H1 (cell line): ENCODE measurements at regions not wholly inside any gene's neighbourhood (a gene's known extent, or its start where the extent isn't known, plus 50 kb on each side); places are given as distances from the start of the nearest gene placed in this dataset.

Experiments
- CTCF ChIA-PET: fragments of 300-600 bp; sonication (Branson Sonifier 250); formaldehyde crosslinking; loops from one replicate; lab custom pipeline; 2021; ENCODE audit not compliant: partially characterized antibody; lab: Charles Lee
- POLR2A ChIA-PET: fragments of 300-600 bp; sonication (Branson Sonifier 250); formaldehyde crosslinking; loops from one replicate; lab custom pipeline; 2021; ENCODE audit warnings: inconsistent platforms; ENCODE audit not compliant: partially characterized antibody; lab: Charles Lee
- DNase-seq, 2 experiments: peaks; one replicate each; pipeline versions ENCODE4 v3.0.0 to v3.0.0-alpha.2; 2010 to 2022; ENCODE audit warnings: low spot score in 2 of 2, low read depth in 1 of 2, mixed read lengths in 1 of 2
- FAIRE-seq: peaks from 2 replicates; lab custom pipeline; 2011; peaks lifted over from hg19 to GRCh38; lab: Jason Lieb, UNC
- H2AFZ ChIP-seq: 2 replicates; pipeline ENCODE4 v1.8.1; 2012; ENCODE audit warnings: low read length, inconsistent platforms
- H2AK5ac ChIP-seq: 2 replicates; pipeline ENCODE4 v1.6.1; 2013; ENCODE audit warnings: low read depth, low read length
- H2BK120ac ChIP-seq: replicated peaks from 2 replicates; pipeline ENCODE3; 2013; ENCODE audit warnings: low read depth, low read length, inconsistent platforms
- H2BK12ac ChIP-seq: 2 replicates; pipeline ENCODE4 v1.6.1; 2013; ENCODE audit warnings: low read depth, low read length
- H2BK15ac ChIP-seq: 2 replicates; pipeline ENCODE4 v1.6.1; 2013; ENCODE audit warnings: low read length
- H2BK20ac ChIP-seq: 2 replicates; pipeline ENCODE4 v1.6.1; 2013; ENCODE audit warnings: low read length
- H2BK5ac ChIP-seq: 2 replicates; pipeline ENCODE4 v1.6.1; 2013; ENCODE audit warnings: low read depth, low read length
- H3K14ac ChIP-seq: 2 replicates; pipeline ENCODE4 v1.6.1; 2013; ENCODE audit warnings: inconsistent platforms; ENCODE audit not compliant: insufficient read length
- H3K18ac ChIP-seq: 2 replicates; pipeline ENCODE4 v1.6.1; 2013; ENCODE audit warnings: low read length; ENCODE audit errors: extremely low read depth
- H3K23ac ChIP-seq: 2 replicates; pipeline ENCODE4 v1.6.1; 2013; ENCODE audit warnings: inconsistent platforms; ENCODE audit not compliant: insufficient read length
- H3K23me2 ChIP-seq: 2 replicates; pipeline ENCODE4 v1.6.1; 2013; ENCODE audit warnings: low read depth, low read length
- H3K27ac ChIP-seq: 2 replicates; pipeline ENCODE4 v1.6.1; 2011; ENCODE audit warnings: low read depth, low read length, inconsistent platforms
- H3K27me3 ChIP-seq, 4 experiments: replicated peaks in 1 of 4; 1 replicate in 1 of 4; 2 replicates in 3 of 4; pipeline versions ENCODE4 v1.6.1 to v1.8.1; 2011 to 2013; ENCODE audit warnings: low read length in 3 of 4, mild to moderate bottlenecking in 3 of 4, inconsistent platforms in 2 of 4, mixed read lengths in 2 of 4, moderate library complexity in 1 of 4; ENCODE audit not compliant: control insufficient read depth in 3 of 4, insufficient read depth in 3 of 4; ENCODE audit errors: extremely low read depth in 1 of 4
- H3K36me3 ChIP-seq, 4 experiments: 2 replicates each; pipeline versions ENCODE4 v1.6.1 to v1.8.1; 2011 to 2013; ENCODE audit warnings: mild to moderate bottlenecking in 4 of 4, low read length in 3 of 4, moderate library complexity in 2 of 4, control low read depth in 1 of 4, inconsistent platforms in 1 of 4; ENCODE audit not compliant: insufficient read depth in 4 of 4, control insufficient read depth in 2 of 4
- H3K4ac ChIP-seq: replicated peaks from 2 replicates; pipeline ENCODE3; 2013; ENCODE audit warnings: low read length, low read depth, mixed read lengths, inconsistent platforms; ENCODE audit not compliant: insufficient read length
- H3K4me1 ChIP-seq, 4 experiments: replicated peaks in 1 of 4; 1 replicate in 1 of 4; 2 replicates in 3 of 4; pipeline versions ENCODE4 v1.6.1 to v1.8.1; 2011 to 2013; ENCODE audit warnings: low read length in 3 of 4, inconsistent platforms in 2 of 4, mixed read lengths in 1 of 4; ENCODE audit not compliant: insufficient read depth in 4 of 4, control insufficient read depth in 3 of 4
- H3K4me2 ChIP-seq, 2 experiments: 2 replicates each; pipeline versions ENCODE4 v1.6.1 to v1.8.1; 2011 to 2013; ENCODE audit warnings: low read depth in 2 of 2, low read length in 2 of 2, control low read depth in 1 of 2, inconsistent platforms in 1 of 2, mild to moderate bottlenecking in 1 of 2; ENCODE audit not compliant: insufficient read depth in 1 of 2
- H3K4me3 ChIP-seq, 4 experiments: fragments of 200-600, 300-600 bp in 1 of 4; sonication (generic), shearing (Covaris generic), sonication (Bioruptor Twin) in 1 of 4; 2 replicates each; pipeline versions ENCODE4 v1.5.1 to v1.8.1; 2011 to 2016; ENCODE audit warnings: low read length in 4 of 4, low read depth in 3 of 4, control low read depth in 2 of 4, inconsistent platforms in 2 of 4, mild to moderate bottlenecking in 2 of 4, mixed read lengths in 1 of 4, moderate library complexity in 1 of 4; ENCODE audit not compliant: insufficient read depth in 2 of 4; ENCODE audit errors: extremely low read depth in 1 of 4
- H3K56ac ChIP-seq: replicated peaks from 2 replicates; pipeline ENCODE3; 2013; ENCODE audit warnings: low read depth, mild to moderate bottlenecking, mixed read lengths, low read length, inconsistent platforms; ENCODE audit not compliant: insufficient read length
- H3K79me1 ChIP-seq: 2 replicates; pipeline ENCODE4 v1.6.1; 2013; ENCODE audit warnings: low read depth, low read length, control low read depth
- H3K79me2 ChIP-seq, 2 experiments: 2 replicates each; pipeline versions ENCODE4 v1.6.1 to v1.8.1; 2012 to 2013; ENCODE audit warnings: low read length in 2 of 2, mild to moderate bottlenecking in 2 of 2, inconsistent platforms in 1 of 2; ENCODE audit not compliant: insufficient read depth in 2 of 2, control insufficient read depth in 1 of 2
- H3K9ac ChIP-seq, 4 experiments: replicated peaks in 1 of 4; 1 replicate in 1 of 4; 2 replicates in 3 of 4; pipeline versions ENCODE4 v1.6.1 to v1.8.1; 2011 to 2013; ENCODE audit warnings: low read depth in 3 of 4, low read length in 3 of 4, control low read depth in 2 of 4, mild to moderate bottlenecking in 2 of 4, moderate library complexity in 2 of 4, inconsistent platforms in 1 of 4; ENCODE audit errors: extremely low read depth in 1 of 4
- H3K9me3 ChIP-seq, 2 experiments: 2 replicates each; pipeline versions ENCODE4 v1.6.1 to v1.8.1; 2012 to 2013; ENCODE audit warnings: mild to moderate bottlenecking in 2 of 2, moderate library complexity in 2 of 2, control low read depth in 1 of 2, inconsistent platforms in 1 of 2, low read depth in 1 of 2, low read length in 1 of 2, mixed read lengths in 1 of 2; ENCODE audit not compliant: insufficient read depth in 2 of 2
- H4K20me1 ChIP-seq, 2 experiments: replicated peaks in 1 of 2; 2 replicates each; pipeline versions ENCODE3 to v1.8.1; 2011 to 2013; ENCODE audit warnings: inconsistent platforms in 2 of 2, low read length in 2 of 2, mild to moderate bottlenecking in 1 of 2; ENCODE audit not compliant: insufficient read depth in 2 of 2, control insufficient read depth in 1 of 2
- H4K5ac ChIP-seq: 2 replicates; pipeline ENCODE4 v1.6.1; 2013; ENCODE audit warnings: low read length, low read depth, mixed read lengths, inconsistent platforms; ENCODE audit not compliant: insufficient read length
- H4K8ac ChIP-seq: 2 replicates; pipeline ENCODE4 v1.8.0; 2013; ENCODE audit warnings: mild to moderate bottlenecking, moderate library complexity, low read length, inconsistent platforms; ENCODE audit not compliant: insufficient read depth; ENCODE audit errors: extremely low read depth
- H4K91ac ChIP-seq: replicated peaks from 2 replicates; pipeline ENCODE3; 2013; ENCODE audit warnings: low read length, mixed read lengths, inconsistent platforms; ENCODE audit not compliant: insufficient read length
- BCL11A ChIP-seq, 2 experiments: IDR thresholded peaks; one replicate each; pipeline ENCODE4 v1.6.1; 2011; ENCODE audit warnings: low read depth in 2 of 2, low read length in 2 of 2, mild to moderate bottlenecking in 2 of 2
- CBX8 ChIP-seq: fragments of 300-800, 300-1000 bp; sonication (generic); IDR thresholded peaks from 2 replicates; pipeline ENCODE4 v1.7.1; 2016; ENCODE audit warnings: low read depth, low read length, borderline replicate concordance
- CHD1 ChIP-seq: IDR thresholded peaks from 2 replicates; pipeline ENCODE4 v1.6.1; 2012; ENCODE audit warnings: low read depth, low read length, improper control_type of control experiment
- EGR1 ChIP-seq: IDR thresholded peaks from 2 replicates; pipeline ENCODE4 v1.6.1; 2011; ENCODE audit warnings: low read depth, low read length, borderline replicate concordance
- JUND ChIP-seq: IDR thresholded peaks from 2 replicates; pipeline ENCODE4 v1.6.1; 2011; ENCODE audit warnings: mild to moderate bottlenecking, improper control_type of control experiment, low read length
- MAFK ChIP-seq: IDR thresholded peaks from 2 replicates; pipeline ENCODE4 v1.6.1; 2012; ENCODE audit warnings: low read depth, mild to moderate bottlenecking, improper control_type of control experiment, low read length
- NANOG ChIP-seq: IDR thresholded peaks from 2 replicates; pipeline ENCODE4 v1.6.1; 2011; ENCODE audit warnings: low read length, low read depth, mild to moderate bottlenecking, inconsistent platforms; ENCODE audit not compliant: insufficient read depth, poor library complexity, severe bottlenecking
- POLR2A ChIP-seq, 2 experiments: IDR thresholded peaks; 1 replicate in 1 of 2; 2 replicates in 1 of 2; pipeline ENCODE4 v1.6.1; 2011; ENCODE audit warnings: low read depth in 2 of 2, low read length in 2 of 2, mild to moderate bottlenecking in 2 of 2; ENCODE audit errors: control extremely low read depth in 1 of 2
- POU5F1 ChIP-seq: IDR thresholded peaks from 2 replicates; pipeline ENCODE4 v1.6.1; 2011; ENCODE audit warnings: low read depth, mild to moderate bottlenecking, low read length, moderate library complexity
- RAD21 ChIP-seq, 2 experiments: IDR thresholded peaks in 1 of 2; conservative IDR thresholded peaks in 1 of 2; 2 replicates each; pipeline ENCODE4 v1.6.1; 2011; ENCODE audit warnings: low read depth in 2 of 2, low read length in 2 of 2, improper control_type of control experiment in 1 of 2, inconsistent platforms in 1 of 2, mild to moderate bottlenecking in 1 of 2, moderate library complexity in 1 of 2
- SAP30 ChIP-seq: fragments of 300-600 bp; sonication (generic); IDR thresholded peaks from 2 replicates; pipeline ENCODE4 v1.7.1; 2012; ENCODE audit warnings: low read length, moderate library complexity, mild to moderate bottlenecking, inconsistent platforms; ENCODE audit not compliant: insufficient read depth, insufficient replicate concordance
- WGBS, 2 experiments: shearing (Covaris generic) in 1 of 2; methylation state at CpG; one replicate each; pipeline versions ENCODE4 v1.1.6 to v1.1.7; 2013 to 2015; ENCODE audit warnings: low lambda C conversion rate in 2 of 2, mixed read lengths in 2 of 2, inconsistent platforms in 1 of 2, low coverage in 1 of 2, missing lambda C conversion rate in 1 of 2; ENCODE audit not compliant: insufficient replicate concordance in 2 of 2, insufficient coverage in 1 of 2, insufficient read length in 1 of 2; ENCODE audit errors: extremely low coverage in 1 of 2, missing lambda C conversion rate in 1 of 2; 5-methylcytosine and 5-hydroxymethylcytosine counted together

- Histone ChIP-seq H3K23me2 (no peaks in the 10 kb centered on the region), H2BK15ac (no peak overlapping the region), H4K5ac (no peak overlapping the region), H3K79me1 (no peaks in the 10 kb centered on the region), H2BK12ac (no peak overlapping the region), H3K27me3 (no peaks in the 10 kb centered on the region), H4K8ac (no peak overlapping the region), H3K9me3 (no peaks in the 10 kb centered on the region), H3K79me2 (no peaks in the 10 kb centered on the region), H2BK5ac (no peak overlapping the region), H2AK5ac (no peak overlapping the region), H3K4me2 (no peak overlapping the region), H3K4me1 (no peaks in the 10 kb centered on the region), H2AFZ (no peak overlapping the region), H3K36me3 (no peaks in the 10 kb centered on the region; a peak in 1 of 8 replicates), H3K14ac (no peak overlapping the region), H2BK20ac (no peak overlapping the region), H4K91ac (no peak overlapping the region), H3K9ac (no peak overlapping the region), H2BK120ac (no peak overlapping the region), H3K4me3 (no peak overlapping the region), H3K4ac (no peak overlapping the region), H4K20me1 (no peaks in the 10 kb centered on the region), H3K56ac (no peak overlapping the region), H3K27ac (no peak overlapping the region), H3K23ac (no peak overlapping the region), H3K18ac (no peak overlapping the region)
- DNase-seq = no peak
- TF ChIP-seq CHD1 (no peak), RAD21 (IDR thresholded peaks at IDR 0.05 in 1 of 2, conservative IDR thresholded peaks at IDR 0.05 in 1 of 2; ENCODE audit: low read depth in 2 of 2, low read length in 2 of 2) (no peak), BCL11A (IDR thresholded peaks at IDR 0.05; ENCODE audit: low read depth in 2 of 2, low read length in 2 of 2) (no peak), MAFK (no peak), POU5F1 (no peak), SAP30 (no peak), EGR1 (no peak), POLR2A (IDR thresholded peaks at IDR 0.05; ENCODE audit: control extremely low read depth in 1 of 2, low read depth in 2 of 2, low read length in 2 of 2) (no peak), NANOG (no peak), JUND (no peak), CBX8 (no peak)
- CTCF ChIA-PET = interaction anchor here (0.6 kb wide), 1 partner anchor 9 kb away, joined by 4 read pairs; no protein-coding TSS in a partner anchor
- FAIRE-seq = no peak
- POLR2A ChIA-PET = no interaction called here
- WGBS, 2 experiments = 77% methylated on average over 1 of the region's 1 CpG; no CpG with 5 or more reads in 1 of the 2 experiments
Observed at GRCh38 chr5:60352992-60353599, 346.9 kb downstream of the DEPDC1B start.
